Bronchial epithelial cell (primary cell): ENCODE measurements at regions not wholly inside any gene's neighbourhood (a gene's known extent, or its start where the extent isn't known, plus 50 kb on each side); places are given as distances from the start of the nearest gene placed in this dataset.

ENCODE experiments used
- DNase-seq: peaks from one replicate; pipeline ENCODE4 v3.0.0-alpha.2; 2010; ENCODE audit warnings: low read depth
- FAIRE-seq: peaks from 2 replicates; lab custom pipeline; 2011; peaks lifted over from hg19 to GRCh38; lab: Jason Lieb, UNC
- H3K27me3 ChIP-seq: 2 replicates; pipeline ENCODE4 v1.5.1; 2011; ENCODE audit warnings: low read length; ENCODE audit not compliant: control insufficient read depth, insufficient read depth
- H3K36me3 ChIP-seq: 2 replicates; pipeline ENCODE4 v1.5.1; 2011; ENCODE audit warnings: low read length; ENCODE audit not compliant: control insufficient read depth, insufficient read depth
- H3K4me3 ChIP-seq: 2 replicates; pipeline ENCODE4 v1.5.1; 2011; ENCODE audit warnings: mild to moderate bottlenecking, low read depth, low read length, control low read depth
- TF ChIP-seq, protein P1 (sequence below): IDR thresholded peaks from 2 replicates; pipeline ENCODE4 v1.5.1; 2011; ENCODE audit warnings: mild to moderate bottlenecking, moderate library complexity, low read length, control low read depth, inconsistent platforms; ENCODE audit not compliant: insufficient read depth, severe bottlenecking

DNA sequence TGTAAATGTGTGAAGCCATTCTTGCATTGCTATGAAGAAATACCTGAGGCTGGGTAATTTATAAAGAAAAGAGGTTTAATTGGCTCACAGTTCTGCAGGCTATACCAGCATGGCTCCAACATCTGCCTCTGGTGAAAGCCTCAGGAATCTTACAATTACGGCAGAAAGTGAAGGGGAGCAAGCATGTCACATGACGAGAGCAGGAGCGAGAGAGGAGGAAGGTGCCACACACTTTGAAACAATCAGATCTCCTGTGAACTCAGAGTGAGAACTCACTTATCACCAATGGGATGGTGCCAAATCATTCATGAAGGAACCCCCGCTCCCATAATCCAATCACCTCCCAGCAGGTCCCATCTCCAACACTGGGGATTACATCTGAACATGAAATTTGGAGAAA is 213.6 kb upstream of the TSC22D2 start:
- no peak overlapping the region for H3K4me3 ChIP-seq
- DNase-seq = no peak
- TF ChIP-seq, protein P1, sequence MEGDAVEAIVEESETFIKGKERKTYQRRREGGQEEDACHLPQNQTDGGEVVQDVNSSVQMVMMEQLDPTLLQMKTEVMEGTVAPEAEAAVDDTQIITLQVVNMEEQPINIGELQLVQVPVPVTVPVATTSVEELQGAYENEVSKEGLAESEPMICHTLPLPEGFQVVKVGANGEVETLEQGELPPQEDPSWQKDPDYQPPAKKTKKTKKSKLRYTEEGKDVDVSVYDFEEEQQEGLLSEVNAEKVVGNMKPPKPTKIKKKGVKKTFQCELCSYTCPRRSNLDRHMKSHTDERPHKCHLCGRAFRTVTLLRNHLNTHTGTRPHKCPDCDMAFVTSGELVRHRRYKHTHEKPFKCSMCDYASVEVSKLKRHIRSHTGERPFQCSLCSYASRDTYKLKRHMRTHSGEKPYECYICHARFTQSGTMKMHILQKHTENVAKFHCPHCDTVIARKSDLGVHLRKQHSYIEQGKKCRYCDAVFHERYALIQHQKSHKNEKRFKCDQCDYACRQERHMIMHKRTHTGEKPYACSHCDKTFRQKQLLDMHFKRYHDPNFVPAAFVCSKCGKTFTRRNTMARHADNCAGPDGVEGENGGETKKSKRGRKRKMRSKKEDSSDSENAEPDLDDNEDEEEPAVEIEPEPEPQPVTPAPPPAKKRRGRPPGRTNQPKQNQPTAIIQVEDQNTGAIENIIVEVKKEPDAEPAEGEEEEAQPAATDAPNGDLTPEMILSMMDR = no peak
- no peaks in the 10 kb centered on the region for H3K36me3 ChIP-seq
- no peak for FAIRE-seq
- H3K27me3 ChIP-seq = no peaks in the 10 kb centered on the region

DNA sequence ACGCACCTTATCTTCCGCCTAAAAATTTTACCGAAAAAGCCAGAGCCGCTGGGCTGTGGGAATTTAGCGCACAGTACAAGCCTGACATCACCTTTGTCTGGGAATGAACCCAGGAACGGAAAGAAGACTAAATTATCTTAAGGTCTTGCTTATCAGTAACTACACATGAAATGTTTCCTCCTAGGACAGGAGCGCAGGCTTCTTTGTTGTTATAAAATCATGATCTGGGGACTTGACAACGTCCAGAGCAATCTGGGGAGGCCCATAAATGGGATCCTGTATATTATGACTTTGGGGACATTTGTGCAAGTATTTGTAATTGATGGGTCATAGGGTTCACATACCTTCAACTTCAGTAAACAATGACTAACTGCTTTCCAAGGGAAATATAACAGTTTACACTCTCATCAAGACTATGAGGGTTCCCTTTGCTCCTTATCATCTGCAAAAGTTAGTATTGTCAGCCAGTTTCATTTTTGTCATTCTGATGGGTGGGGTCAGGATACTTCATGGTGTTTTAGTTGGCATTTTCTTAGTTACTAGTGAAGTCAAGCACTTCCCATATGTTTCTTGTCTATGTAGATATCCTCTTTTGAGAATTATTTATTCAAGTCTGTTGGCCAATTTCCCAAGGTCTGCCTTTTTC is 213.9 kb upstream of the PFN2 start:
- Histone ChIP-seq H3K36me3 (no peaks in the 10 kb centered on the region), H3K4me3 (peak overlapping the region; percentile 19), H3K27me3 (no peaks in the 10 kb centered on the region)
- no peak for FAIRE-seq
- TF ChIP-seq, protein P1 = no peak
- peak; percentile 65 for DNase-seq

DNA sequence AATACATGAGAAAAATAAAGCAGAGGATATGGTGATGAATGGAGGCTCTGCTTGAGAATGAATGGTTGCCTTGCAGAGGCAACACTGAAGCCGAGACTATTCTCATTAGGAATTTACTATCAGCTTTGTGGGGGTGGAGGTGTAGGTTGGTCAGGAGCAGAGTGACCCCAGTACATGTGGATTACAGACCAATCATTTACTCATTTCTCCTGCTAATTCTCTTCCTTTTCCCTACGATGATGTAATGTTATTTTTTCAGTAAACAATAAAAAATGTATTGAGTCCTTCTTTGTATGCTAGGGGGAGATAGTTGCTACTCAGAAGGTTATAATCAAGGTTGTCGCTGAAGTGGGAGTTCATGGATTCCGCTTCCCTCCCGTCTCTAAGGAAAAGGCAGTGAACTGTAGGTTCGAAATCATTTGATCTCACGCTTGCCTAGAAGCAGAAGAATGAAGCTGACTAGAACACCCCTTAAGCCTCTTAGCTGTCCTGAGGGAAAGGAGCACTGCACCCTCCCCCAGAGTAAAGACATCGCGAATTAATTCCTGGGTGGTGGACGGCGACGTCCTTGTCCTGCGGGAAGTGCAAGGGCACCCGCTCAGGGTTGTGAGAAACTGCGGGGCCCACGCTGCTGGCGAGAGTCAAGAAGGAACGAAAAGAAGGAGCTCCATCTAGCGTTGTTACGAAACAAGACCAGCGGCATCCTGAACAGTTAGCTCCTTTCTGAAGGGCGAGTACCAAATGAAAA is 213.2 kb upstream of the PFN2 start:
- Histone ChIP-seq H3K4me3 (peak overlapping the region; percentile 19), H3K27me3 (no peaks in the 10 kb centered on the region), H3K36me3 (no peaks in the 10 kb centered on the region)
- peak; percentile 70 for DNase-seq
- FAIRE-seq = peak; percentile 28
- TF ChIP-seq, protein P1 = peak; percentile 79

DNA sequence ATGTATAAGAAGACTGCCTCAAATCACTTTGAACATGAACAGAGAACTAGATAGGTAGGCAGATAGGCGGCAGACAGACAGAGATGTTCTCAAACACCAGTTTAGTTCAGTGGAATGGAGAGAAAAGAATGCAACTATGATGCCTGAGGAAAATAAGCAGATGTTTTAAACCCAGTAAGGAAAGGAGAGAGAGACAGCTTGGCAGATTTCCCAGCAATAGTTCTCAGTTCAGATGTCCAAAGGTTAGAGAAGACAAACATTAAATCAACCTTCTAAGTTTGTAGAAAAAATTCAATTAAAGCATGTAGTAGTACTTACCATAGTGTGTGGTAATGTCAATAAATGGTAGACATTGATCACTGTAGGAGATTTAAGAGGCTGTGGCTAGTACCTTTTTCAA is 209.6 kb upstream of the PFN2 start:
- Histone ChIP-seq H3K4me3 (no peak overlapping the region), H3K27me3 (no peaks in the 10 kb centered on the region), H3K36me3 (no peaks in the 10 kb centered on the region)
- no peak for DNase-seq
- TF ChIP-seq, protein P1 = no peak
- no peak for FAIRE-seq

DNA sequence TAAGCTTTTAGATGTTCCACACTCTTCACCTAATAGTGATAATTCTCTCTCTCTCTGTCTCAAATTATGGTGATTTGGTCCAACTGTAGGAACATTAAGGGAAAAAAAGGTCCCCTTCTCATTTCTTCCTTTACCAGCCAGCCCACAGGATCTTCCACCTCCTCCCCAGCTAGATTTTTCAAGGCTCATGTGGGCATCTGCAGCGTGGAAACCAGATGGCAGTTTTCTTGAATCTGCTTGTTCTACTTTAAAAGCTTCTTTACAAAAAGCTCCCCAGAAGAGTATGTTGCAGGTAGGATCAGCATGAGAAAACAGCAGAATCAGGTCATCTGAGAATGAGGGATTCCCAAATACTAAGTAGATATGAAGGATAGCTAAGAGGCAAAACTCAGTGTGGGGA is 208.6 kb upstream of the PFN2 start:
- Histone ChIP-seq H3K4me3 (no peak overlapping the region), H3K36me3 (no peaks in the 10 kb centered on the region), H3K27me3 (no peaks in the 10 kb centered on the region)
- FAIRE-seq = no peak
- no peak for DNase-seq
- TF ChIP-seq, protein P1 = no peak
